PC-3 (cell line): ENCODE measurements at regions not wholly inside any gene's neighbourhood (a gene's known extent, or its start where the extent isn't known, plus 50 kb on each side); places are given as distances from the start of the nearest gene placed in this dataset.

ENCODE experiments used
- ATAC-seq: fragments of 200-7000 bp; cut with Tn5 transposase; 2 replicates; pipeline ENCODE4 v1.9.1; 2020; ENCODE audit warnings: mild to moderate bottlenecking, moderate library complexity
- BruUV-seq: library from RNA; stranded (reverse); fragments of 400-500 nt; replicated peaks from 2 replicates; lab custom pipeline; 2021; lab: Mats Ljungman, UMichigan
- CTCF ChIA-PET: fragments of 300-600 bp; sonication (Branson Sonifier 250); formaldehyde crosslinking; loops from one replicate; lab custom pipeline; 2022; ENCODE audit warnings: antibody characterized with exemption; lab: Charles Lee
- POLR2A ChIA-PET: fragments of 300-600 bp; sonication (Branson Sonifier 250); formaldehyde crosslinking; loops from one replicate; lab custom pipeline; 2022; ENCODE audit warnings: antibody characterized with exemption; ENCODE audit not compliant: unreplicated experiment; lab: Charles Lee
- DNase-seq: peaks from one replicate; pipeline ENCODE4 v3.0.0-alpha.2; 2015
- H2AFZ ChIP-seq: fragments of 300-600 bp; sonication (generic); 2 replicates; pipeline ENCODE4 v1.6.0; 2016; ENCODE audit warnings: antibody characterized with exemption, low read length
- H3F3A ChIP-seq: fragments of 300-600 bp; sonication (generic); one replicate; pipeline ENCODE4 v1.6.0; 2017; ENCODE audit warnings: antibody characterized with exemption, low read length, control low read depth, mild to moderate bottlenecking; ENCODE audit not compliant: unreplicated experiment
- H3K27ac ChIP-seq: fragments of 300-600 bp; sonication (generic); 2 replicates; pipeline ENCODE4 v1.5.1; 2016; ENCODE audit warnings: mild to moderate bottlenecking, low read length
- H3K27me3 ChIP-seq: fragments of 300-600 bp; sonication (generic); 2 replicates; pipeline ENCODE4 v1.6.1; 2016; ENCODE audit warnings: low read length, mixed read lengths
- H3K36me3 ChIP-seq: fragments of 300-600 bp; sonication (generic); 2 replicates; pipeline ENCODE4 v1.6.1; 2016; ENCODE audit warnings: low read depth, mixed run types, low read length, mixed read lengths
- H3K4me1 ChIP-seq: fragments of 300-600 bp; sonication (generic); 2 replicates; pipeline ENCODE4 v1.5.1; 2016; ENCODE audit warnings: low read length; ENCODE audit not compliant: insufficient read depth
- H3K4me2 ChIP-seq: fragments of 300-600 bp; sonication (generic); 2 replicates; pipeline ENCODE4 v1.6.0; 2016; ENCODE audit warnings: low read length
- H3K4me3 ChIP-seq: fragments of 300-600 bp; sonication (generic); 2 replicates; pipeline ENCODE4 v1.5.1; 2016; ENCODE audit warnings: mild to moderate bottlenecking, low read length, mixed read lengths
- H3K79me2 ChIP-seq: fragments of 300-600 bp; sonication (generic); 2 replicates; pipeline ENCODE4 v1.6.1; 2017; ENCODE audit warnings: low read length, mixed read lengths
- H3K9ac ChIP-seq: fragments of 300-600 bp; sonication (generic); 2 replicates; pipeline ENCODE4 v1.6.0; 2016; ENCODE audit warnings: mild to moderate bottlenecking, low read length
- H3K9me2 ChIP-seq: fragments of 300-600 bp; sonication (generic); replicated peaks from 2 replicates; pipeline ENCODE4 v1.6.1; 2016; ENCODE audit warnings: mixed run types, low read length, mixed read lengths
- H3K9me3 ChIP-seq: fragments of 300-600 bp; sonication (generic); 2 replicates; pipeline ENCODE4 v1.6.1; 2016; ENCODE audit warnings: low read length, mixed read lengths
- H4K20me1 ChIP-seq: fragments of 300-600 bp; sonication (generic); 2 replicates; pipeline ENCODE4 v1.6.1; 2016; ENCODE audit warnings: low read length, mixed read lengths
- CTCF ChIP-seq: fragments of 300-600 bp; sonication (generic); conservative IDR thresholded peaks from 2 replicates; pipeline ENCODE4 v1.5.1; 2017; ENCODE audit warnings: antibody characterized with exemption, low read depth, mild to moderate bottlenecking, low read length
- intact Hi-C: fragments of 100-400 bp; cut with micrococcal nuclease; formaldehyde crosslinking; loops from 2 replicates; pipeline ENCODE4 v1.9.0; 2023

DNA sequence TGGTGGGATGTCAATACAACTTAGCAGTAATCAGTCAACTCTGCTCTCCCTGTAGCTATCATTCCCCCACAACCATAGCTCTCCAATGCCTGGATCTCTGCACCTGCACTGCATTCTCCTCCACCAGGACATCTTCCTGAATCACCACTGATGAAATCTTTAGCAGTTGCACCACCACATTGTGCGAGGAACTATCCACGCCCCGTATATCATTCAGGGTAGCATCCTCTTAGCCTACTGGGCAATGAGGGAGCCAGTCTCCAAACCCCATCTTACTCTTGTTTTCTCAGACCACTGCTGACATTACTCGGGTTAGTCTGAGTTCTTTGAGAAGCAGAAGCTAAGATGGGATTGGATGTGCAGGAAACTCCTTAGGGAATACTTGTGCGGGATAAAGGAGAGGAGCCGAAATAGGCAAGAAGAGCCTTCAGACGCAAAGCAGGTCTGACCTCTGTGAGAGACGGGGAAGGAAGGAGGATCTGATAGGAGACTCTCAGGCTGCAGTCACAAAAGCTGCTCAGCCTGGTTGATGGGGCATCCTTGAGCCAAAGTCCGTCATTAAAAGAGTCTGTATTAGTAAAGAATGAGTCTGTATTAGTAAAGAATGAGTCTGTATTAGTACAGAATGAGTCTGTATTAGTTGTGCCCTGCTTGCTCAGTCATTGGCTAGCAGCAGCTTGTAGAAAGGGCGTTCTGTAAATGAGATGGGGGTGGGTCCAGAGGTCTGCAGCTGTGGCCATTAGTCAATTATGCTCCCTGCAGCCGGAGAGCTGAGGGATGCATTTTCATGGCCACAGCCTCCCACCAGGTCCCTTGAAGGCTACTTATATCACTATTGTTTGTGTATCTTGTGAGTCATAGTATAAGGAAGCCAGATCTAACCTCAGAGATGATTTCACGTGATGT is 49.6 kb upstream of the RASSF3 start:
- no TSS peak for BruUV-seq
- Histone ChIP-seq H3K9ac (no peak overlapping the region), H3K4me1 (peaks cover 21% of the 10 kb centered on the region), H3K4me3 (no peak overlapping the region; the same call in 1 of the 2 replicates), H3K9me2 (no peaks in the 10 kb centered on the region), H3K9me3 (no peaks in the 10 kb centered on the region), H3K4me2 (peak overlapping the region; percentile 59), H4K20me1 (no peaks in the 10 kb centered on the region; the same call in 1 of the 2 replicates), H2AFZ (peak overlapping the region; percentile 31; the same call in 1 of the 2 replicates), H3K36me3 (no peaks in the 10 kb centered on the region), H3K27me3 (no peaks in the 10 kb centered on the region), H3K27ac (peak overlapping the region; percentile 39), H3F3A (no peaks in the 10 kb centered on the region), H3K79me2 (no peaks in the 10 kb centered on the region)
- intact Hi-C loops, result loop anchor here (1.0 kb wide), 1 partner anchor 48 kb away; no protein-coding TSS in a partner anchor
- ATAC-seq, result peak; percentile 94
- no peak for TF ChIP-seq CTCF
- CTCF ChIA-PET, result interaction anchor here (0.5 to 1.4 kb wide), 3 partner anchors 26 to 235 kb away, joined by 3 read pairs; no protein-coding TSS in a partner anchor
- POLR2A ChIA-PET, result no interaction called here
- DNase-seq, result peak; percentile 89
